HS-5 (cell line): ENCODE measurements at regions not wholly inside any gene's neighbourhood (a gene's known extent, or its start where the extent isn't known, plus 50 kb on each side); places are given as distances from the start of the nearest gene placed in this dataset.
"Not testable (repeated sequence)": the region's sequence is repeated elsewhere in the genome, so short reads cannot be mapped to it uniquely, and the experiment has no call there.

Source experiments
- DNase-seq: peaks from one replicate; pipeline ENCODE4 v3.0.0-alpha.2; 2012; ENCODE audit warnings: low read depth

GRCh38 chr5:126015235-126016181 is 407.7 kb upstream of the GRAMD2B start:
- no peak for DNase-seq

GRCh38 chr5:126016256-126016655 is 407.0 kb upstream of the GRAMD2B start:
- no peak for DNase-seq

GRCh38 chr5:126017096-126017495 is 406.1 kb upstream of the GRAMD2B start:
- DNase-seq: no peak

- no peak for DNase-seq
Measured at GRCh38 chr5:126020770-126021169, 402.4 kb upstream of the GRAMD2B start.

GRCh38 chr5:126023994-126024441 is 399.2 kb upstream of the GRAMD2B start:
- peak; percentile 47 for DNase-seq

GRCh38 chr5:126027149-126027548 is 396.1 kb upstream of the GRAMD2B start:
- DNase-seq: no peak

GRCh38 chr5:126027652-126028051 is 395.6 kb upstream of the GRAMD2B start:
- DNase-seq: no peak

GRCh38 chr5:126028336-126028735 is 394.9 kb upstream of the GRAMD2B start:
- no peak for DNase-seq

- not testable (repeated sequence) for DNase-seq
Measured at GRCh38 chr5:126029282-126029681, 393.9 kb upstream of the GRAMD2B start.

GRCh38 chr5:126030698-126031097 is 392.5 kb upstream of the GRAMD2B start:
- no peak for DNase-seq

- no peak for DNase-seq
Measured at GRCh38 chr5:126031989-126032716, 391.1 kb upstream of the GRAMD2B start.

GRCh38 chr5:126043688-126044087 is 379.5 kb upstream of the GRAMD2B start:
- no peak for DNase-seq

- no peak for DNase-seq
Measured at GRCh38 chr5:126044111-126044668, 379.0 kb upstream of the GRAMD2B start.

GRCh38 chr5:126044931-126045565 is 378.2 kb upstream of the GRAMD2B start:
- DNase-seq: no peak

- DNase-seq: no peak
Measured at GRCh38 chr5:126046318-126046717, 376.9 kb upstream of the GRAMD2B start.

GRCh38 chr5:126046846-126047571 is 376.2 kb upstream of the GRAMD2B start:
- no peak for DNase-seq

GRCh38 chr5:126052120-126052519 is 371.1 kb upstream of the GRAMD2B start:
- DNase-seq: no peak

GRCh38 chr5:126052791-126053190 is 370.4 kb upstream of the GRAMD2B start:
- DNase-seq: no peak

- DNase-seq: no peak
Measured at GRCh38 chr5:126053630-126054029, 369.6 kb upstream of the GRAMD2B start.

- no peak for DNase-seq
Measured at GRCh38 chr5:126054577-126055347, 368.4 kb upstream of the GRAMD2B start.

GRCh38 chr5:126055348-126055729 is 367.9 kb upstream of the GRAMD2B start:
- no peak for DNase-seq
